Upper lobe of right lung (tissue), 1 donor: ENCODE measurements at regions not wholly inside any gene's neighbourhood (a gene's known extent, or its start where the extent isn't known, plus 50 kb on each side); places are given as distances from the start of the nearest gene placed in this dataset.

Experiments used
- ATAC-seq: fragments of 200-7000 bp; cut with Tn5 transposase; one replicate; pipeline ENCODE4 v1.9.1; 2020; ENCODE audit warnings: mild to moderate bottlenecking, moderate library complexity
- DNase-seq: peaks from one replicate; pipeline ENCODE4 v3.0.0-alpha.2; 2020
- H3K27ac ChIP-seq: fragments of 200-600 bp; one replicate; pipeline ENCODE4 v1.8.0; 2022
- H3K27me3 ChIP-seq: fragments of 200-600 bp; one replicate; pipeline ENCODE4 v1.8.0; 2022; ENCODE audit warnings: mild to moderate bottlenecking
- H3K36me3 ChIP-seq: fragments of 200-600 bp; one replicate; pipeline ENCODE4 v1.8.0; 2022
- H3K4me1 ChIP-seq: fragments of 200-600 bp; one replicate; pipeline ENCODE4 v1.8.0; 2022
- H3K4me3 ChIP-seq: fragments of 200-600 bp; one replicate; pipeline ENCODE4 v1.8.0; 2022; ENCODE audit warnings: mild to moderate bottlenecking
- H3K9me3 ChIP-seq: fragments of 200-600 bp; one replicate; pipeline ENCODE4 v1.8.0; 2022
- CTCF ChIP-seq: fragments of 200-600 bp; IDR thresholded peaks from one replicate; pipeline ENCODE4 v1.8.0; 2022; ENCODE audit warnings: antibody characterized with exemption
- intact Hi-C: fragments of 100-400 bp; cut with DNase I; formaldehyde crosslinking; loops from one replicate; pipeline ENCODE4 v1.11.0; 2022
- donor health status: DM: no; HTN: yes; CAD: no; lungs with severe emphysema.

- ATAC-seq, result no peak
- intact Hi-C loops, result no loop called here
- no peak for DNase-seq
- H3K4me3 ChIP-seq, result no peak overlapping the region
- no peaks in the 10 kb centered on the region for H3K27me3 ChIP-seq
- no peaks in the 10 kb centered on the region for H3K9me3 ChIP-seq
- no peak for TF ChIP-seq CTCF
- no peaks in the 10 kb centered on the region for H3K36me3 ChIP-seq
- no peaks in the 10 kb centered on the region for H3K4me1 ChIP-seq
- H3K27ac ChIP-seq, result no peak overlapping the region
Observed at GRCh38 chr6:140909625-140910024, 1223.1 kb upstream of the GJE1 start.

- ATAC-seq, result no peak
- H3K4me1 ChIP-seq, result no peaks in the 10 kb centered on the region
Observed at GRCh38 chr6:140909156-140909555, 1223.6 kb upstream of the GJE1 start.

GRCh38 chr6:140908505-140908904, 1224.2 kb upstream of the GJE1 start:
- H3K36me3 ChIP-seq, result no peaks in the 10 kb centered on the region
- intact Hi-C loops, result no loop called here
- no peak for TF ChIP-seq CTCF
- no peak for DNase-seq
- no peaks in the 10 kb centered on the region for H3K4me1 ChIP-seq
- H3K4me3 ChIP-seq, result no peak overlapping the region
- ATAC-seq, result peak; percentile 24
- H3K9me3 ChIP-seq, result no peaks in the 10 kb centered on the region
- H3K27me3 ChIP-seq, result no peaks in the 10 kb centered on the region
- no peak overlapping the region for H3K27ac ChIP-seq

More at GRCh38 chr6:140909156-140909555, 1223.6 kb upstream of the GJE1 start:
- TF ChIP-seq CTCF, result no peak
- no peaks in the 10 kb centered on the region for H3K36me3 ChIP-seq
- H3K27ac ChIP-seq, result no peak overlapping the region
- no peak overlapping the region for H3K4me3 ChIP-seq
- no peak for DNase-seq
- intact Hi-C loops, result no loop called here
- no peaks in the 10 kb centered on the region for H3K27me3 ChIP-seq
- no peaks in the 10 kb centered on the region for H3K9me3 ChIP-seq

GRCh38 chr6:140907235-140907634, 1225.5 kb upstream of the GJE1 start:
- H3K4me3 ChIP-seq, result no peak overlapping the region
- H3K9me3 ChIP-seq, result no peaks in the 10 kb centered on the region
- no peaks in the 10 kb centered on the region for H3K36me3 ChIP-seq
- intact Hi-C loops, result no loop called here
- ATAC-seq (peak; percentile 41), DNase-seq (peak; percentile 60)
- no peaks in the 10 kb centered on the region for H3K27me3 ChIP-seq
- TF ChIP-seq CTCF, result no peak
- H3K27ac ChIP-seq, result no peak overlapping the region
- no peaks in the 10 kb centered on the region for H3K4me1 ChIP-seq

GRCh38 chr6:140905724-140906123, 1227.0 kb upstream of the GJE1 start:
- intact Hi-C loops, result no loop called here
- ATAC-seq, result no peak
- no peak for DNase-seq
- H3K4me1 ChIP-seq, result no peaks in the 10 kb centered on the region
- H3K27me3 ChIP-seq, result no peaks in the 10 kb centered on the region
- no peak overlapping the region for H3K27ac ChIP-seq
- H3K9me3 ChIP-seq, result no peaks in the 10 kb centered on the region
- H3K36me3 ChIP-seq, result no peaks in the 10 kb centered on the region
- no peak overlapping the region for H3K4me3 ChIP-seq
- no peak for TF ChIP-seq CTCF

GRCh38 chr6:140905050-140905449, 1227.7 kb upstream of the GJE1 start:
- Histone ChIP-seq H3K27me3 (no peaks in the 10 kb centered on the region), H3K9me3 (no peaks in the 10 kb centered on the region), H3K4me1 (no peaks in the 10 kb centered on the region), H3K4me3 (no peak overlapping the region), H3K27ac (no peak overlapping the region), H3K36me3 (no peaks in the 10 kb centered on the region)
- no peak for TF ChIP-seq CTCF
- DNase-seq, result no peak
- intact Hi-C loops, result no loop called here
- ATAC-seq, result no peak
